Stomach smooth muscle (tissue), 2 donors: ENCODE measurements at regions not wholly inside any gene's neighbourhood (a gene's known extent, or its start where the extent isn't known, plus 50 kb on each side); places are given as distances from the start of the nearest gene placed in this dataset.

Source experiments
- H3K27ac ChIP-seq: one replicate; pipeline ENCODE4 v1.7.0; 2013; ENCODE audit warnings: mild to moderate bottlenecking, low read length, inconsistent platforms
- H3K27me3 ChIP-seq, 2 donors: one replicate each; pipeline ENCODE4 v1.7.0; 2013; ENCODE audit warnings: low read length in 2 of 2; ENCODE audit not compliant: insufficient read depth in 2 of 2, control insufficient read depth in 1 of 2
- H3K36me3 ChIP-seq, 2 donors: one replicate each; pipeline ENCODE4 v1.7.0; 2013; ENCODE audit warnings: low read length in 2 of 2; ENCODE audit not compliant: control insufficient read depth in 2 of 2, insufficient read depth in 2 of 2
- H3K4me1 ChIP-seq: one replicate; pipeline ENCODE4 v1.7.0; 2013; ENCODE audit warnings: low read length; ENCODE audit not compliant: control insufficient read depth, insufficient read depth
- H3K4me3 ChIP-seq, 2 donors: one replicate each; pipeline ENCODE4 v1.7.0; 2013; ENCODE audit warnings: low read length in 2 of 2
- H3K9ac ChIP-seq, 2 donors: one replicate each; pipeline ENCODE4 v1.7.0; 2013; ENCODE audit warnings: low read length in 2 of 2, mild to moderate bottlenecking in 1 of 2
- H3K9me3 ChIP-seq, 2 donors: one replicate each; pipeline ENCODE4 v1.7.0; 2013; ENCODE audit warnings: low read length in 2 of 2; ENCODE audit not compliant: control insufficient read depth in 2 of 2
- donor health status: healthy.
- donor health status: Pancreatic carcinoma.

GRCh38 chr9:29325894-29326293 lies 1752.6 kb upstream of the C9orf72 start:
- Histone ChIP-seq H3K36me3 (no peaks in the 10 kb centered on the region), H3K9ac (no peak overlapping the region), H3K27ac (no peak overlapping the region), H3K4me1 (no peaks in the 10 kb centered on the region), H3K4me3 (no peak overlapping the region), H3K9me3 (peaks cover 0 to 6% of the 10 kb centered on the region in 2 donors), H3K27me3 (no peaks in the 10 kb centered on the region)

GRCh38 chr9:29332789-29333188 lies 1759.5 kb upstream of the C9orf72 start:
- Histone ChIP-seq H3K4me1 (no peaks in the 10 kb centered on the region), H3K4me3 (no peak overlapping the region), H3K27me3 (no peaks in the 10 kb centered on the region), H3K36me3 (no peaks in the 10 kb centered on the region), H3K27ac (no peak overlapping the region), H3K9me3 (peaks cover 0 to 3% of the 10 kb centered on the region in 2 donors), H3K9ac (no peak overlapping the region)

- Histone ChIP-seq H3K4me3 (no peak overlapping the region), H3K27me3 (no peaks in the 10 kb centered on the region), H3K9ac (no peak overlapping the region), H3K9me3 (no peaks in the 10 kb centered on the region), H3K4me1 (no peaks in the 10 kb centered on the region), H3K36me3 (no peaks in the 10 kb centered on the region), H3K27ac (no peak overlapping the region)
These were observed 1763.0 kb upstream of the C9orf72 start for GRCh38 chr9:29336281-29336680.

GRCh38 chr9:29339387-29339786 lies 1766.1 kb upstream of the C9orf72 start:
- Histone ChIP-seq H3K4me1 (no peaks in the 10 kb centered on the region), H3K27ac (no peak overlapping the region), H3K36me3 (no peaks in the 10 kb centered on the region), H3K4me3 (no peak overlapping the region), H3K9me3 (no peaks in the 10 kb centered on the region), H3K27me3 (no peaks in the 10 kb centered on the region), H3K9ac (no peak overlapping the region)

GRCh38 chr9:29348999-29349398 lies 1775.7 kb upstream of the C9orf72 start:
- no peaks in the 10 kb centered on the region for H3K36me3 ChIP-seq
- H3K27me3 ChIP-seq = no peaks in the 10 kb centered on the region
- no peak overlapping the region for H3K27ac ChIP-seq

GRCh38 chr9:29389421-29389820 lies 1816.1 kb upstream of the C9orf72 start:
- no peak overlapping the region for H3K9ac ChIP-seq
- H3K4me1 ChIP-seq = no peaks in the 10 kb centered on the region
- H3K27ac ChIP-seq = no peak overlapping the region
- H3K9me3 ChIP-seq = no peaks in the 10 kb centered on the region
- no peaks in the 10 kb centered on the region for H3K27me3 ChIP-seq
- H3K36me3 ChIP-seq = no peaks in the 10 kb centered on the region
- H3K4me3 ChIP-seq = no peak overlapping the region

More at GRCh38 chr9:29348999-29349398, 1775.7 kb upstream of the C9orf72 start:
- Histone ChIP-seq H3K4me1 (no peaks in the 10 kb centered on the region), H3K4me3 (no peak overlapping the region), H3K9ac (no peak overlapping the region), H3K9me3 (no peaks in the 10 kb centered on the region)

- Histone ChIP-seq H3K4me3 (no peak overlapping the region), H3K27me3 (no peaks in the 10 kb centered on the region), H3K9ac (no peak overlapping the region), H3K4me1 (no peaks in the 10 kb centered on the region), H3K27ac (no peak overlapping the region), H3K36me3 (no peaks in the 10 kb centered on the region), H3K9me3 (no peaks in the 10 kb centered on the region)
These were observed 1817.6 kb upstream of the C9orf72 start for GRCh38 chr9:29390859-29391258.

GRCh38 chr9:29393064-29393463 lies 1819.8 kb upstream of the C9orf72 start:
- Histone ChIP-seq H3K9ac (no peak overlapping the region), H3K27ac (no peak overlapping the region), H3K4me1 (no peaks in the 10 kb centered on the region), H3K9me3 (no peaks in the 10 kb centered on the region), H3K4me3 (no peak overlapping the region), H3K36me3 (no peaks in the 10 kb centered on the region), H3K27me3 (no peaks in the 10 kb centered on the region)

GRCh38 chr9:29394855-29395254 lies 1821.6 kb upstream of the C9orf72 start:
- no peaks in the 10 kb centered on the region for H3K4me1 ChIP-seq
- H3K27me3 ChIP-seq = no peaks in the 10 kb centered on the region
- no peak overlapping the region for H3K4me3 ChIP-seq
- H3K36me3 ChIP-seq = no peaks in the 10 kb centered on the region
- no peak overlapping the region for H3K9ac ChIP-seq
- no peak overlapping the region for H3K27ac ChIP-seq
- no peaks in the 10 kb centered on the region for H3K9me3 ChIP-seq

- Histone ChIP-seq H3K36me3 (no peaks in the 10 kb centered on the region), H3K27me3 (no peaks in the 10 kb centered on the region), H3K4me3 (no peak overlapping the region), H3K27ac (no peak overlapping the region), H3K9me3 (no peaks in the 10 kb centered on the region), H3K9ac (no peak overlapping the region), H3K4me1 (no peaks in the 10 kb centered on the region)
These were observed 1823.9 kb upstream of the C9orf72 start for GRCh38 chr9:29397148-29397547.

- Histone ChIP-seq H3K36me3 (no peaks in the 10 kb centered on the region), H3K27me3 (peaks cover 0 to 5% of the 10 kb centered on the region in 2 donors), H3K9me3 (no peaks in the 10 kb centered on the region), H3K9ac (no peak overlapping the region), H3K27ac (no peak overlapping the region), H3K4me3 (no peak overlapping the region), H3K4me1 (no peaks in the 10 kb centered on the region)
These were observed 1842.9 kb upstream of the C9orf72 start for GRCh38 chr9:29416204-29416603.
